ENCODE measurements at regions not wholly inside any gene's neighbourhood (a gene's known extent, or its start where the extent isn't known, plus 50 kb on each side); places are given as distances from the start of the nearest gene placed in this dataset.

- no peaks in the 10 kb centered on the region for H3K9me3 ChIP-seq (ENCODE audit: insufficient read depth, low read depth, low read length)
- no peaks in the 10 kb centered on the region for H3K27me3 ChIP-seq (ENCODE audit: insufficient read depth, low read length)
- 94% methylated on average over 1 of the region's 1 CpG for WGBS
- no peaks in the 10 kb centered on the region for H3K36me3 ChIP-seq (ENCODE audit: insufficient read depth, low read length)
- no peak overlapping the region for H3K9ac ChIP-seq (ENCODE audit: low read depth, low read length)
- H3K4me3 ChIP-seq (ENCODE audit: low read length): no peak overlapping the region
- no peaks in the 10 kb centered on the region; the same call in 1 of the 2 replicates for H3K4me1 ChIP-seq (ENCODE audit: insufficient read depth, low read length)
- H3K27ac ChIP-seq (ENCODE audit: low read depth, low read length): no peak overlapping the region
Observed at GRCh38 chr6:100986921-100987320, 105.8 kb upstream of the ASCC3 start.

- no peak overlapping the region for H3K9ac ChIP-seq (ENCODE audit: low read depth, low read length)
- no peak overlapping the region for H3K27ac ChIP-seq (ENCODE audit: low read depth, low read length)
- H3K27me3 ChIP-seq (ENCODE audit: insufficient read depth, low read length): no peaks in the 10 kb centered on the region
- H3K36me3 ChIP-seq (ENCODE audit: insufficient read depth, low read length): no peaks in the 10 kb centered on the region
- WGBS: 93% methylated on average over 5 of the region's 5 CpGs
- H3K9me3 ChIP-seq (ENCODE audit: insufficient read depth, low read depth, low read length): no peaks in the 10 kb centered on the region
- no peak overlapping the region for H3K4me3 ChIP-seq (ENCODE audit: low read length)
- no peaks in the 10 kb centered on the region; the same call in 1 of the 2 replicates for H3K4me1 ChIP-seq (ENCODE audit: insufficient read depth, low read length)
Observed at GRCh38 chr6:100987556-100987955, 106.4 kb upstream of the ASCC3 start.

- Histone ChIP-seq H3K36me3 (ENCODE audit: insufficient read depth, low read length) (no peaks in the 10 kb centered on the region), H3K27me3 (ENCODE audit: insufficient read depth, low read length) (no peaks in the 10 kb centered on the region), H3K4me3 (ENCODE audit: low read length) (no peak overlapping the region), H3K9ac (ENCODE audit: low read depth, low read length) (no peak overlapping the region), H3K4me1 (ENCODE audit: insufficient read depth, low read length) (no peaks in the 10 kb centered on the region; the same call in 1 of the 2 replicates), H3K9me3 (ENCODE audit: insufficient read depth, low read depth, low read length) (no peaks in the 10 kb centered on the region), H3K27ac (ENCODE audit: low read depth, low read length) (no peak overlapping the region)
- 96% methylated on average over 2 of the region's 2 CpGs for WGBS
Observed at GRCh38 chr6:100988391-100988984, 107.4 kb upstream of the ASCC3 start.

- 85% methylated on average over 1 of the region's 1 CpG for WGBS
- no peaks in the 10 kb centered on the region; the same call in 1 of the 2 replicates for H3K4me1 ChIP-seq (ENCODE audit: insufficient read depth, low read length)
- no peak overlapping the region for H3K27ac ChIP-seq (ENCODE audit: low read depth, low read length)
- H3K36me3 ChIP-seq (ENCODE audit: insufficient read depth, low read length): no peaks in the 10 kb centered on the region
- H3K27me3 ChIP-seq (ENCODE audit: insufficient read depth, low read length): no peaks in the 10 kb centered on the region
- no peak overlapping the region for H3K9ac ChIP-seq (ENCODE audit: low read depth, low read length)
- H3K9me3 ChIP-seq (ENCODE audit: insufficient read depth, low read depth, low read length): no peaks in the 10 kb centered on the region
- H3K4me3 ChIP-seq (ENCODE audit: low read length): no peak overlapping the region
Observed at GRCh38 chr6:100990070-100990469, 108.9 kb upstream of the ASCC3 start.

- H3K27ac ChIP-seq (ENCODE audit: low read depth, low read length): no peak overlapping the region
- H3K9me3 ChIP-seq (ENCODE audit: insufficient read depth, low read depth, low read length): no peaks in the 10 kb centered on the region
- H3K27me3 ChIP-seq (ENCODE audit: insufficient read depth, low read length): no peaks in the 10 kb centered on the region
- H3K4me1 ChIP-seq (ENCODE audit: insufficient read depth, low read length): peaks cover 15% of the 10 kb centered on the region
- no peak overlapping the region for H3K9ac ChIP-seq (ENCODE audit: low read depth, low read length)
- no peak overlapping the region for H3K4me3 ChIP-seq (ENCODE audit: low read length)
- no peaks in the 10 kb centered on the region for H3K36me3 ChIP-seq (ENCODE audit: insufficient read depth, low read length)
Observed at GRCh38 chr6:100996409-100996808, 115.3 kb upstream of the ASCC3 start.

GRCh38 chr6:100998111-100998510, 117.0 kb upstream of the ASCC3 start:
- Histone ChIP-seq H3K9ac (ENCODE audit: low read depth, low read length) (no peak overlapping the region), H3K27me3 (ENCODE audit: insufficient read depth, low read length) (no peaks in the 10 kb centered on the region), H3K4me1 (ENCODE audit: insufficient read depth, low read length) (peaks cover 15% of the 10 kb centered on the region), H3K4me3 (ENCODE audit: low read length) (no peak overlapping the region), H3K36me3 (ENCODE audit: insufficient read depth, low read length) (no peaks in the 10 kb centered on the region), H3K27ac (ENCODE audit: low read depth, low read length) (no peak overlapping the region), H3K9me3 (ENCODE audit: insufficient read depth, low read depth, low read length) (no peaks in the 10 kb centered on the region)
- WGBS: 91% methylated on average over 3 of the region's 3 CpGs

- peaks cover 15% of the 10 kb centered on the region for H3K4me1 ChIP-seq (ENCODE audit: insufficient read depth, low read length)
- H3K27me3 ChIP-seq (ENCODE audit: insufficient read depth, low read length): no peaks in the 10 kb centered on the region
- 46% methylated on average over 2 of the region's 2 CpGs for WGBS
- no peaks in the 10 kb centered on the region for H3K36me3 ChIP-seq (ENCODE audit: insufficient read depth, low read length)
- H3K4me3 ChIP-seq (ENCODE audit: low read length): no peak overlapping the region; the same call in 1 of the 2 replicates
- H3K27ac ChIP-seq (ENCODE audit: low read depth, low read length): peak overlapping the region; percentile 65
- H3K9ac ChIP-seq (ENCODE audit: low read depth, low read length): no peak overlapping the region
- no peaks in the 10 kb centered on the region for H3K9me3 ChIP-seq (ENCODE audit: insufficient read depth, low read depth, low read length)
Observed at GRCh38 chr6:100999034-100999597, 118.0 kb upstream of the ASCC3 start.

- no peaks in the 10 kb centered on the region for H3K27me3 ChIP-seq (ENCODE audit: insufficient read depth, low read length)
- no peaks in the 10 kb centered on the region for H3K9me3 ChIP-seq (ENCODE audit: insufficient read depth, low read depth, low read length)
- H3K9ac ChIP-seq (ENCODE audit: low read depth, low read length): no peak overlapping the region
- no peak overlapping the region for H3K27ac ChIP-seq (ENCODE audit: low read depth, low read length)
- no peak overlapping the region for H3K4me3 ChIP-seq (ENCODE audit: low read length)
- peaks cover 15% of the 10 kb centered on the region for H3K4me1 ChIP-seq (ENCODE audit: insufficient read depth, low read length)
- 93% methylated on average over 3 of the region's 3 CpGs for WGBS
- no peaks in the 10 kb centered on the region for H3K36me3 ChIP-seq (ENCODE audit: insufficient read depth, low read length)
Observed at GRCh38 chr6:101000341-101000740, 119.2 kb upstream of the ASCC3 start.

- 82% methylated on average over 1 of the region's 1 CpG for WGBS
- Histone ChIP-seq H3K4me1 (ENCODE audit: insufficient read depth, low read length) (peaks cover 15% of the 10 kb centered on the region), H3K4me3 (ENCODE audit: low read length) (no peak overlapping the region), H3K9me3 (ENCODE audit: insufficient read depth, low read depth, low read length) (no peaks in the 10 kb centered on the region), H3K27ac (ENCODE audit: low read depth, low read length) (no peak overlapping the region), H3K27me3 (ENCODE audit: insufficient read depth, low read length) (no peaks in the 10 kb centered on the region), H3K36me3 (ENCODE audit: insufficient read depth, low read length) (no peaks in the 10 kb centered on the region), H3K9ac (ENCODE audit: low read depth, low read length) (no peak overlapping the region)
Observed at GRCh38 chr6:101001012-101001411, 119.9 kb upstream of the ASCC3 start.

- no peaks in the 10 kb centered on the region for H3K36me3 ChIP-seq (ENCODE audit: insufficient read depth, low read length)
- H3K27me3 ChIP-seq (ENCODE audit: insufficient read depth, low read length): no peaks in the 10 kb centered on the region
- no peak overlapping the region for H3K27ac ChIP-seq (ENCODE audit: low read depth, low read length)
- no peaks in the 10 kb centered on the region for H3K9me3 ChIP-seq (ENCODE audit: insufficient read depth, low read depth, low read length)
- peaks cover 15% of the 10 kb centered on the region for H3K4me1 ChIP-seq (ENCODE audit: insufficient read depth, low read length)
- 90% methylated on average over 1 of the region's 1 CpG for WGBS
- no peak overlapping the region for H3K4me3 ChIP-seq (ENCODE audit: low read length)
- no peak overlapping the region for H3K9ac ChIP-seq (ENCODE audit: low read depth, low read length)
Observed at GRCh38 chr6:101001607-101002006, 120.5 kb upstream of the ASCC3 start.

GRCh38 chr6:101003075-101003474, 121.9 kb upstream of the ASCC3 start:
- H3K27ac ChIP-seq (ENCODE audit: low read depth, low read length): no peak overlapping the region
- no CpG with 5 or more reads among the region's 1 CpG for WGBS
- no peaks in the 10 kb centered on the region for H3K36me3 ChIP-seq (ENCODE audit: insufficient read depth, low read length)
- no peak overlapping the region for H3K9ac ChIP-seq (ENCODE audit: low read depth, low read length)
- H3K9me3 ChIP-seq (ENCODE audit: insufficient read depth, low read depth, low read length): no peaks in the 10 kb centered on the region
- H3K4me3 ChIP-seq (ENCODE audit: low read length): no peak overlapping the region
- peaks cover 15% of the 10 kb centered on the region for H3K4me1 ChIP-seq (ENCODE audit: insufficient read depth, low read length)
- H3K27me3 ChIP-seq (ENCODE audit: insufficient read depth, low read length): no peaks in the 10 kb centered on the region

- Histone ChIP-seq H3K4me3 (ENCODE audit: low read length) (no peak overlapping the region), H3K4me1 (ENCODE audit: insufficient read depth, low read length) (no peaks in the 10 kb centered on the region), H3K9ac (ENCODE audit: low read depth, low read length) (no peak overlapping the region), H3K9me3 (ENCODE audit: insufficient read depth, low read depth, low read length) (no peaks in the 10 kb centered on the region), H3K36me3 (ENCODE audit: insufficient read depth, low read length) (no peaks in the 10 kb centered on the region), H3K27ac (ENCODE audit: low read depth, low read length) (no peak overlapping the region), H3K27me3 (ENCODE audit: insufficient read depth, low read length) (no peaks in the 10 kb centered on the region)
- WGBS: 90% methylated on average over 2 of the region's 2 CpGs
Observed at GRCh38 chr6:101011186-101011585, 130.1 kb upstream of the ASCC3 start.

Measured in HUES64 (cell line).